K562 (cell line): ENCODE measurements at regions not wholly inside any gene's neighbourhood (a gene's known extent, or its start where the extent isn't known, plus 50 kb on each side); places are given as distances from the start of the nearest gene placed in this dataset.

Experiments
- ATAC-seq: fragments of 200-7000 bp; cut with Tn5 transposase; 3 replicates; pipeline ENCODE4 v1.9.1; 2020; ENCODE audit warnings: moderate library complexity
- BruUV-seq: library from RNA; stranded (reverse); fragments of 400-500 nt; replicated peaks from 2 replicates; lab custom pipeline; 2021; lab: Mats Ljungman, UMichigan
- CTCF ChIA-PET: fragments of 300-600 bp; formaldehyde crosslinking; extraction: SDS; loops from one replicate; lab custom pipeline; 2021; ENCODE audit warnings: low intra/inter-chr PET ratio; lab: Yijun Ruan, JAX
- POLR2A ChIA-PET: fragments of 300-600, 350-650 bp; sonication (Branson Sonifier 250); formaldehyde crosslinking; extraction: SDS; loops from one replicate; lab custom pipeline; 2021; ENCODE audit warnings: antibody characterized with exemption, inconsistent platforms; lab: Yijun Ruan, JAX
- DNase-seq, 4 experiments: peaks; one replicate each; pipeline versions ENCODE4 v3.0.0 to v3.0.0-alpha.2; 2011 to 2018; ENCODE audit warnings: low spot score in 3 of 4, mixed read lengths in 3 of 4; ENCODE audit errors: extremely low read depth in 1 of 4
- FAIRE-seq: peaks from 2 replicates; lab custom pipeline; 2011; peaks lifted over from hg19 to GRCh38; lab: Jason Lieb, UNC
- H2AFZ ChIP-seq: 2 replicates; pipeline ENCODE4 v1.6.0; 2011; ENCODE audit warnings: low read depth, low read length, control low read depth, inconsistent platforms
- H3K27ac ChIP-seq: fragments of 200-600 bp; 3 replicates; pipeline ENCODE4 v1.8.0; 2011; ENCODE audit warnings: low read depth, mild to moderate bottlenecking, control low read depth, inconsistent platforms, low read length, moderate library complexity, mixed read lengths; ENCODE audit errors: extremely low read depth
- H3K27me3 ChIP-seq, 2 experiments: fragments of 300-600 bp in 1 of 2; 2 replicates in 1 of 2; 3 replicates in 1 of 2; pipeline versions ENCODE4 v1.6.0 to v1.8.0; 2011; ENCODE audit warnings: inconsistent platforms in 2 of 2, low read length in 2 of 2, mild to moderate bottlenecking in 1 of 2, mixed read lengths in 1 of 2, moderate library complexity in 1 of 2; ENCODE audit not compliant: control insufficient read depth in 2 of 2, insufficient read depth in 2 of 2
- H3K36me3 ChIP-seq: fragments of 300-600 bp; 3 replicates; pipeline ENCODE4 v1.8.0; 2011; ENCODE audit warnings: mild to moderate bottlenecking, low read length, inconsistent platforms; ENCODE audit not compliant: control insufficient read depth, insufficient read depth
- H3K4me1 ChIP-seq, 2 experiments: fragments of 200-600 bp in 1 of 2; replicated peaks in 1 of 2; 2 replicates in 1 of 2; 3 replicates in 1 of 2; pipeline versions ENCODE4 v1.5.1 to v1.8.0; 2011; ENCODE audit warnings: inconsistent platforms in 2 of 2, low read length in 2 of 2, mild to moderate bottlenecking in 1 of 2, mixed read lengths in 1 of 2, moderate library complexity in 1 of 2; ENCODE audit not compliant: control insufficient read depth in 2 of 2, insufficient read depth in 2 of 2
- H3K4me2 ChIP-seq: 2 replicates; pipeline ENCODE4 v1.6.1; 2011; ENCODE audit warnings: low read length, control low read depth, inconsistent platforms, mixed read lengths; ENCODE audit not compliant: insufficient read depth
- H3K4me3 ChIP-seq: fragments of 200-600 bp; sonication (generic), shearing (Covaris generic); 2 replicates; pipeline ENCODE4 v1.5.1; 2016; ENCODE audit warnings: control low read depth, inconsistent platforms
- H3K79me2 ChIP-seq: fragments of 200-600 bp; 3 replicates; pipeline ENCODE4 v1.8.0; 2011; ENCODE audit warnings: low read length, inconsistent platforms; ENCODE audit not compliant: control insufficient read depth, insufficient read depth
- H3K9ac ChIP-seq, 2 experiments: 2 replicates each; pipeline versions ENCODE4 v1.6.0 to v1.6.1; 2011; ENCODE audit warnings: low read depth in 2 of 2, low read length in 2 of 2, control low read depth in 1 of 2, inconsistent platforms in 1 of 2, mild to moderate bottlenecking in 1 of 2, mixed read lengths in 1 of 2; ENCODE audit not compliant: insufficient read depth in 1 of 2
- H3K9me1 ChIP-seq: one replicate; pipeline ENCODE4 v1.6.0; 2011; ENCODE audit warnings: inconsistent platforms, mild to moderate bottlenecking, low read length, moderate library complexity; ENCODE audit not compliant: control insufficient read depth, insufficient read depth
- H3K9me3 ChIP-seq: replicated peaks from 2 replicates; pipeline ENCODE4 v1.5.1; 2011; ENCODE audit warnings: low read depth, low read length, inconsistent platforms; ENCODE audit not compliant: control insufficient read depth, insufficient read depth
- H4K20me1 ChIP-seq: replicated peaks from 2 replicates; pipeline ENCODE4 v1.6.1; 2011; ENCODE audit warnings: low read length, inconsistent platforms, mixed read lengths; ENCODE audit not compliant: control insufficient read depth, insufficient read depth
- RAD21 ChIP-seq, 2 experiments: fragments of 250-450 bp in 1 of 2; fragments of 450-650 bp in 1 of 2; sonication (Bioruptor Pico) in 1 of 2; formaldehyde crosslinking in 1 of 2; IDR thresholded peaks in 1 of 2; conservative IDR thresholded peaks in 1 of 2; 2 replicates each; pipeline versions ENCODE4 v1.4.0 to v1.8.0; 2020 to 2022; ENCODE audit warnings: mild to moderate bottlenecking in 2 of 2, moderate library complexity in 1 of 2
- XRCC4 ChIP-seq: IDR thresholded peaks from one replicate; pipeline ENCODE4 v1.6.1; 2011; ENCODE audit not compliant: insufficient read depth, insufficient read length; ENCODE audit errors: extremely low read depth
- WGBS: fragments of 100-300 bp; shearing (Covaris generic); methylation state at CpG from one replicate; pipeline ENCODE4 v1.1.6; 2016; ENCODE audit warnings: low coverage, mixed read lengths; ENCODE audit not compliant: insufficient coverage; ENCODE audit errors: missing lambda C conversion rate; 5-methylcytosine and 5-hydroxymethylcytosine counted together
- in situ Hi-C: fragments of 300-500 bp; cut with MboI; formaldehyde crosslinking; loops from 4 replicates; pipeline ENCODE4 v1.15.0; 2018; ENCODE audit warnings: inconsistent platforms, mixed read lengths
- intact Hi-C: fragments of 100-400 bp; cut with micrococcal nuclease; formaldehyde crosslinking; loops from 2 replicates; pipeline ENCODE4 v1.14.2; 2022
- TF ChIP-seq, protein P1 (sequence below): fragments of 250-450 bp; sonication (Bioruptor Pico); IDR thresholded peaks from 2 replicates; pipeline ENCODE4 v1.4.0; 2020; ENCODE audit warnings: mild to moderate bottlenecking
- TF ChIP-seq, protein P2 (sequence below): sonication (generic); formaldehyde crosslinking; IDR thresholded peaks from 2 replicates; pipeline ENCODE4 v1.8.0; 2022; ENCODE audit warnings: mild to moderate bottlenecking, missing genetic modification reagents, borderline replicate concordance
- TF ChIP-seq, protein P3 (sequence below): fragments of 450-650 bp; IDR thresholded peaks from 2 replicates; pipeline ENCODE4 v1.6.1; 2016; ENCODE audit warnings: low read depth
- TF ChIP-seq, protein P4 (sequence below): fragments of 450-650 bp; IDR thresholded peaks from 2 replicates; pipeline ENCODE4 v1.6.1; 2016; ENCODE audit warnings: borderline replicate concordance

DNA sequence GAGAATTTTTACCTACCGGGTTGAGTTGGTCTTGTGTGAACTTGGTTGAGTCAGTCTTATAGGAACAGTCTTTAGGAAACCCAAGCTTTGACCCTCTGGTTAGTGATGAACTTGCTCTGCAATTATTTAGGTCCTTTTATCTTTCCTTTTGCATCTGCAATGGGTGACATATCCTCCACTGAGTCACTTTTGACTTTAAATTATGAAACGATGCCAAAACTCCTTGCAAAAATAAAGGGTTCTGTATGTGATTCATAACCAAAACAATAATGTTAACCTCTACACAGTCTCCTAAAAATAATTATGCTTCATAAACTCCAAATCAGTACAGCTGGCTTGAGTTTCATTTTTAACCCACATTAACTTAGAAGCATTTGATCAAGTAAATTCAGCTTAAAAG, 979.4 kb downstream of the GALC start:
- no peaks in the 10 kb centered on the region for H3K27me3 ChIP-seq
- ChIA-PET POLR2A (no interaction called here), CTCF (no interaction called here)
- in situ Hi-C loops: no loop called here
- H3K79me2 ChIP-seq: no peaks in the 10 kb centered on the region
- no peaks in the 10 kb centered on the region for H3K4me1 ChIP-seq
- H3K4me2 ChIP-seq: no peak overlapping the region
- H2AFZ ChIP-seq: no peak overlapping the region
- intact Hi-C loops: no loop called here
- no TSS peak for BruUV-seq
- DNase-seq (no peak), ATAC-seq (no peak), FAIRE-seq (no peak)
- no peaks in the 10 kb centered on the region for H4K20me1 ChIP-seq
- H3K9ac ChIP-seq: no peak overlapping the region
- no peak overlapping the region for H3K27ac ChIP-seq
- no peaks in the 10 kb centered on the region for H3K36me3 ChIP-seq
- H3K4me3 ChIP-seq: no peak overlapping the region
- 0 out of 2 replicates have a peak, but pooled peaks cover 1% of the 10 kb centered on the region for H3K9me3 ChIP-seq
- H3K9me1 ChIP-seq: no peaks in the 10 kb centered on the region
- WGBS: 0% methylated on average over 2 of the region's 2 CpGs
- TF ChIP-seq, protein P1, sequence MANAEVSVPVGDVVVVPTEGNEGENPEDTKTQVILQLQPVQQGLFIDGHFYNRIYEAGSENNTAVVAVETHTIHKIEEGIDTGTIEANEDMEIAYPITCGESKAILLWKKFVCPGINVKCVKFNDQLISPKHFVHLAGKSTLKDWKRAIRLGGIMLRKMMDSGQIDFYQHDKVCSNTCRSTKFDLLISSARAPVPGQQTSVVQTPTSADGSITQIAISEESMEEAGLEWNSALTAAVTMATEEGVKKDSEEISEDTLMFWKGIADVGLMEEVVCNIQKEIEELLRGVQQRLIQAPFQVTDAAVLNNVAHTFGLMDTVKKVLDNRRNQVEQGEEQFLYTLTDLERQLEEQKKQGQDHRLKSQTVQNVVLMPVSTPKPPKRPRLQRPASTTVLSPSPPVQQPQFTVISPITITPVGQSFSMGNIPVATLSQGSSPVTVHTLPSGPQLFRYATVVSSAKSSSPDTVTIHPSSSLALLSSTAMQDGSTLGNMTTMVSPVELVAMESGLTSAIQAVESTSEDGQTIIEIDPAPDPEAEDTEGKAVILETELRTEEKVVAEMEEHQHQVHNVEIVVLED: no peak
- TF ChIP-seq, protein P2, sequence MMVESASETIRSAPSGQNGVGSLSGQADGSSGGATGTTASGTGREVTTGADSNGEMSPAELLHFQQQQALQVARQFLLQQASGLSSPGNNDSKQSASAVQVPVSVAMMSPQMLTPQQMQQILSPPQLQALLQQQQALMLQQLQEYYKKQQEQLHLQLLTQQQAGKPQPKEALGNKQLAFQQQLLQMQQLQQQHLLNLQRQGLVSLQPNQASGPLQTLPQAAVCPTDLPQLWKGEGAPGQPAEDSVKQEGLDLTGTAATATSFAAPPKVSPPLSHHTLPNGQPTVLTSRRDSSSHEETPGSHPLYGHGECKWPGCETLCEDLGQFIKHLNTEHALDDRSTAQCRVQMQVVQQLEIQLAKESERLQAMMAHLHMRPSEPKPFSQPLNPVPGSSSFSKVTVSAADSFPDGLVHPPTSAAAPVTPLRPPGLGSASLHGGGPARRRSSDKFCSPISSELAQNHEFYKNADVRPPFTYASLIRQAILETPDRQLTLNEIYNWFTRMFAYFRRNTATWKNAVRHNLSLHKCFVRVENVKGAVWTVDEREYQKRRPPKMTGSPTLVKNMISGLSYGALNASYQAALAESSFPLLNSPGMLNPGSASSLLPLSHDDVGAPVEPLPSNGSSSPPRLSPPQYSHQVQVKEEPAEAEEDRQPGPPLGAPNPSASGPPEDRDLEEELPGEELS (CRISPR knock-in tag): no peak
- TF ChIP-seq XRCC4 (no peak), RAD21 (CRISPR knock-in tag; conservative IDR thresholded peaks at IDR 0.05 in 1 of 2, IDR thresholded peaks at IDR 0.05 in 1 of 2) (no peak)
- TF ChIP-seq, protein P3, sequence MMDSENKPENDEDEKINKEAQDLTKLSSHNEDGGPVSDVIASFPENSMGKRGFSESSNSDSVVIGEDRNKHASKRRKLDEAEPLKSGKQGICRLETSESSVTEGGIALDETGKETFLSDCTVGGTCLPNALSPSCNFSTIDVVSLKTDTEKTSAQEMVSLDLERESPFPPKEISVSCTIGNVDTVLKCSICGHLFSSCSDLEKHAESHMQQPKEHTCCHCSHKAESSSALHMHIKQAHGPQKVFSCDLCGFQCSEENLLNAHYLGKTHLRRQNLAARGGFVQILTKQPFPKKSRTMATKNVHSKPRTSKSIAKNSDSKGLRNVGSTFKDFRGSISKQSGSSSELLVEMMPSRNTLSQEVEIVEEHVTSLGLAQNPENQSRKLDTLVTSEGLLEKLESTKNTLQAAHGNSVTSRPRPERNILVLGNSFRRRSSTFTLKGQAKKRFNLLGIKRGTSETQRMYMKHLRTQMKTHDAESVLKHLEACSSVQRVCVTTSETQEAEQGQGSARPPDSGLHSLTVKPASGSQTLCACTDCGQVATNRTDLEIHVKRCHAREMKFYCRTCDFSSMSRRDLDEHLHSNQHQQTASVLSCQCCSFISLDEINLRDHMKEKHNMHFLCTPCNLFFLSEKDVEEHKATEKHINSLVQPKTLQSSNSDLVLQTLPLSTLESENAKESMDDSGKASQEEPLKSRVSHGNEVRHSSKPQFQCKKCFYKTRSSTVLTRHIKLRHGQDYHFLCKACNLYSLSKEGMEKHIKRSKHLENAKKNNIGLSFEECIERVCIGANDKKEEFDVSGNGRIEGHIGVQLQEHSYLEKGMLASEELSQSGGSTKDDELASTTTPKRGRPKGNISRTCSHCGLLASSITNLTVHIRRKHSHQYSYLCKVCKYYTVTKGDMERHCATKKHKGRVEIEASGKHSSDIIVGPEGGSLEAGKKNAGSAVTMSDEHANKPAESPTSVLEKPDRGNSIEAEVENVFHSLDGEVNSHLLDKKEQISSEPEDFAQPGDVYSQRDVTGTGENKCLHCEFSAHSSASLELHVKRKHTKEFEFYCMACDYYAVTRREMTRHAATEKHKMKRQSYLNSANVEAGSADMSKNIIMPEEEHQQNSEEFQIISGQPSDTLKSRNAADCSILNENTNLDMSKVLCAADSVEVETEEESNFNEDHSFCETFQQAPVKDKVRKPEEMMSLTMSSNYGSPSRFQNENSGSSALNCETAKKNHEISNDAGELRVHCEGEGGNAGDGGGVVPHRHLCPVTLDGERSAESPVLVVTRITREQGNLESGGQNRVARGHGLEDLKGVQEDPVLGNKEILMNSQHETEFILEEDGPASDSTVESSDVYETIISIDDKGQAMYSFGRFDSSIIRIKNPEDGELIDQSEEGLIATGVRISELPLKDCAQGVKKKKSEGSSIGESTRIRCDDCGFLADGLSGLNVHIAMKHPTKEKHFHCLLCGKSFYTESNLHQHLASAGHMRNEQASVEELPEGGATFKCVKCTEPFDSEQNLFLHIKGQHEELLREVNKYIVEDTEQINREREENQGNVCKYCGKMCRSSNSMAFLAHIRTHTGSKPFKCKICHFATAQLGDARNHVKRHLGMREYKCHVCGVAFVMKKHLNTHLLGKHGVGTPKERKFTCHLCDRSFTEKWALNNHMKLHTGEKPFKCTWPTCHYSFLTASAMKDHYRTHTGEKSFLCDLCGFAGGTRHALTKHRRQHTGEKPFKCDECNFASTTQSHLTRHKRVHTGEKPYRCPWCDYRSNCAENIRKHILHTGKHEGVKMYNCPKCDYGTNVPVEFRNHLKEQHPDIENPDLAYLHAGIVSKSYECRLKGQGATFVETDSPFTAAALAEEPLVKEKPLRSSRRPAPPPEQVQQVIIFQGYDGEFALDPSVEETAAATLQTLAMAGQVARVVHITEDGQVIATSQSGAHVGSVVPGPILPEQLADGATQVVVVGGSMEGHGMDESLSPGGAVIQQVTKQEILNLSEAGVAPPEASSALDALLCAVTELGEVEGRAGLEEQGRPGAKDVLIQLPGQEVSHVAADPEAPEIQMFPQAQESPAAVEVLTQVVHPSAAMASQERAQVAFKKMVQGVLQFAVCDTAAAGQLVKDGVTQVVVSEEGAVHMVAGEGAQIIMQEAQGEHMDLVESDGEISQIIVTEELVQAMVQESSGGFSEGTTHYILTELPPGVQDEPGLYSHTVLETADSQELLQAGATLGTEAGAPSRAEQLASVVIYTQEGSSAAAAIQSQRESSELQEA: no peak
- TF ChIP-seq, protein P4, sequence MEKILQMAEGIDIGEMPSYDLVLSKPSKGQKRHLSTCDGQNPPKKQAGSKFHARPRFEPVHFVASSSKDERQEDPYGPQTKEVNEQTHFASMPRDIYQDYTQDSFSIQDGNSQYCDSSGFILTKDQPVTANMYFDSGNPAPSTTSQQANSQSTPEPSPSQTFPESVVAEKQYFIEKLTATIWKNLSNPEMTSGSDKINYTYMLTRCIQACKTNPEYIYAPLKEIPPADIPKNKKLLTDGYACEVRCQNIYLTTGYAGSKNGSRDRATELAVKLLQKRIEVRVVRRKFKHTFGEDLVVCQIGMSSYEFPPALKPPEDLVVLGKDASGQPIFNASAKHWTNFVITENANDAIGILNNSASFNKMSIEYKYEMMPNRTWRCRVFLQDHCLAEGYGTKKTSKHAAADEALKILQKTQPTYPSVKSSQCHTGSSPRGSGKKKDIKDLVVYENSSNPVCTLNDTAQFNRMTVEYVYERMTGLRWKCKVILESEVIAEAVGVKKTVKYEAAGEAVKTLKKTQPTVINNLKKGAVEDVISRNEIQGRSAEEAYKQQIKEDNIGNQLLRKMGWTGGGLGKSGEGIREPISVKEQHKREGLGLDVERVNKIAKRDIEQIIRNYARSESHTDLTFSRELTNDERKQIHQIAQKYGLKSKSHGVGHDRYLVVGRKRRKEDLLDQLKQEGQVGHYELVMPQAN: no peak
